Activated CD8-positive, alpha-beta T cell treated with anti-CD3 and anti-CD28 coated beads for 36 hours (primary cell): ENCODE measurements at regions not wholly inside any gene's neighbourhood (a gene's known extent, or its start where the extent isn't known, plus 50 kb on each side); places are given as distances from the start of the nearest gene placed in this dataset.

Experiments
- ATAC-seq: fragments of 200-7000 bp; cut with Tn5 transposase; one replicate; pipeline ENCODE4 v1.10.0; 2021; ENCODE audit warnings: mild to moderate bottlenecking, moderate library complexity
- CTCF ChIA-PET: fragments of 350-600 bp; sonication (Branson Sonifier 250); formaldehyde crosslinking; loops from one replicate; lab custom pipeline; 2021; ENCODE audit warnings: antibody characterized with exemption; lab: Charles Lee
- POLR2A ChIA-PET: fragments of 350-600 bp; sonication (Branson Sonifier 250); formaldehyde crosslinking; loops from one replicate; lab custom pipeline; 2021; ENCODE audit warnings: antibody characterized with exemption; lab: Charles Lee
- DNase-seq: peaks from one replicate; pipeline ENCODE4 v3.0.0-alpha.2; 2020
- H3K27ac Mint-ChIP-seq: one replicate; pipeline ENCODE4 v1.8.0; 2021; ENCODE audit warnings: mild to moderate bottlenecking, mixed read lengths
- H3K27me3 Mint-ChIP-seq: one replicate; pipeline ENCODE4 v1.8.0; 2021; ENCODE audit warnings: mixed read lengths
- H3K36me3 Mint-ChIP-seq: one replicate; pipeline ENCODE4 v1.8.0; 2021; ENCODE audit warnings: low read depth, mixed read lengths
- H3K4me1 Mint-ChIP-seq: one replicate; pipeline ENCODE4 v1.8.0; 2021; ENCODE audit warnings: low read depth, mixed read lengths
- H3K4me3 Mint-ChIP-seq: one replicate; pipeline ENCODE4 v1.8.0; 2021; ENCODE audit warnings: mild to moderate bottlenecking, moderate library complexity, mixed read lengths
- H3K9me3 Mint-ChIP-seq: one replicate; pipeline ENCODE4 v1.8.0; 2021; ENCODE audit warnings: mixed read lengths
- CTCF ChIP-seq: fragments of 200-600 bp; IDR thresholded peaks from one replicate; pipeline ENCODE4 v1.8.0; 2022; ENCODE audit warnings: antibody characterized with exemption, mild to moderate bottlenecking
- intact Hi-C: fragments of 100-400 bp; cut with micrococcal nuclease; formaldehyde crosslinking; loops from one replicate; pipeline ENCODE4 v1.10.0; 2022

GRCh38 chr20:52364405-52364804, 172.8 kb upstream of the ZFP64 start:
- no peak for TF ChIP-seq CTCF
- intact Hi-C loops = no loop called here
- no peaks in the 10 kb centered on the region for H3K36me3 Mint-ChIP-seq
- peaks cover 8% of the 10 kb centered on the region for H3K27me3 Mint-ChIP-seq
- peaks cover 4% of the 10 kb centered on the region for H3K4me1 Mint-ChIP-seq
- ATAC-seq (no peak), DNase-seq (no peak)
- ChIA-PET CTCF (no interaction called here), POLR2A (no interaction called here)
- no peak overlapping the region for H3K27ac Mint-ChIP-seq
- H3K4me3 Mint-ChIP-seq = no peak overlapping the region
- no peaks in the 10 kb centered on the region for H3K9me3 Mint-ChIP-seq

GRCh38 chr20:52361650-52362049, 170.1 kb upstream of the ZFP64 start:
- no peak for ATAC-seq
- ChIA-PET CTCF (interaction anchor here (1.5 kb wide), 1 partner anchor 50 kb away, joined by 4 read pairs; no protein-coding TSS in a partner anchor), POLR2A (no interaction called here)
- Mint-ChIP-seq H3K36me3 (no peaks in the 10 kb centered on the region), H3K9me3 (no peaks in the 10 kb centered on the region), H3K27ac (no peak overlapping the region), H3K4me3 (no peak overlapping the region), H3K27me3 (peaks cover 8% of the 10 kb centered on the region), H3K4me1 (peaks cover 4% of the 10 kb centered on the region)
- DNase-seq = no peak
- intact Hi-C loops = no loop called here
- no peak for TF ChIP-seq CTCF

GRCh38 chr20:52349806-52350205, 158.2 kb upstream of the ZFP64 start:
- Mint-ChIP-seq H3K4me1 (no peaks in the 10 kb centered on the region), H3K36me3 (no peaks in the 10 kb centered on the region), H3K4me3 (no peak overlapping the region), H3K9me3 (no peaks in the 10 kb centered on the region), H3K27me3 (no peaks in the 10 kb centered on the region), H3K27ac (no peak overlapping the region)
- ATAC-seq (no peak), DNase-seq (no peak)
- no peak for TF ChIP-seq CTCF
- POLR2A ChIA-PET = interaction anchor here (1.0 kb wide), 2 partner anchors 10 to 14 kb away, joined by 3 read pairs; no protein-coding TSS in a partner anchor
- intact Hi-C loops = no loop called here
- CTCF ChIA-PET = interaction anchor here (2.4 kb wide), 1 partner anchor 38 kb away, joined by 6 read pairs; no protein-coding TSS in a partner anchor

- CTCF ChIA-PET = no interaction called here
- Mint-ChIP-seq H3K4me1 (no peaks in the 10 kb centered on the region), H3K27ac (no peak overlapping the region), H3K27me3 (no peaks in the 10 kb centered on the region), H3K9me3 (no peaks in the 10 kb centered on the region), H3K4me3 (no peak overlapping the region), H3K36me3 (no peaks in the 10 kb centered on the region)
- DNase-seq (no peak), ATAC-seq (no peak)
- TF ChIP-seq CTCF = no peak
- POLR2A ChIA-PET = no interaction called here
- intact Hi-C loops = no loop called here
Measured at GRCh38 chr20:52348434-52348833, 156.9 kb upstream of the ZFP64 start.

GRCh38 chr20:52346797-52347196, 155.2 kb upstream of the ZFP64 start:
- DNase-seq = no peak
- Mint-ChIP-seq H3K27me3 (no peaks in the 10 kb centered on the region), H3K4me3 (no peak overlapping the region), H3K27ac (no peak overlapping the region), H3K36me3 (no peaks in the 10 kb centered on the region), H3K4me1 (no peaks in the 10 kb centered on the region), H3K9me3 (no peaks in the 10 kb centered on the region)
- no peak for ATAC-seq
- TF ChIP-seq CTCF = no peak
- POLR2A ChIA-PET = no interaction called here
- CTCF ChIA-PET = interaction anchor here (1.3 kb wide), 1 partner anchor 35 kb away, joined by 4 read pairs; no protein-coding TSS in a partner anchor
- intact Hi-C loops = no loop called here
